ENCODE measurements at regions not wholly inside any gene's neighbourhood (a gene's known extent, or its start where the extent isn't known, plus 50 kb on each side); places are given as distances from the start of the nearest gene placed in this dataset.
"Not testable (repeated sequence)": the region's sequence is repeated elsewhere in the genome, so short reads cannot be mapped to it uniquely, and the experiment has no call there.

- Mint-ChIP-seq H3K4me3 (no peak overlapping the region), H3K4me1 (no peaks in the 10 kb centered on the region), H3K36me3 (no peaks in the 10 kb centered on the region), H3K9me3 (no peaks in the 10 kb centered on the region), H3K27me3 (peaks cover 3 to 5% of the 10 kb centered on the region in 2 donors), H3K27ac (no peak overlapping the region)
- intact Hi-C loops (cut with micrococcal nuclease), result no loop called here
- Histone ChIP-seq H3K4me1 (ENCODE audit: insufficient read depth, low read length) (no peaks in the 10 kb centered on the region), H3K9me3 (ENCODE audit: control insufficient read depth in 1 of 2, low read length in 2 of 2) (no peaks in the 10 kb centered on the region), H3K27ac (ENCODE audit: low read depth, low read length) (no peak overlapping the region), H3K4me3 (ENCODE audit: low read length in 2 of 2) (no peak overlapping the region), H3K27me3 (ENCODE audit: insufficient read depth, low read length) (no peaks in the 10 kb centered on the region), H3K36me3 (ENCODE audit: insufficient read depth, low read length) (no peaks in the 10 kb centered on the region)
- CTCF ChIA-PET (ENCODE audit: partially characterized antibody), result interaction anchor here (0.8 to 0.9 kb wide), 2 partner anchors 8 to 19 kb away, joined by 3 read pairs; no protein-coding TSS in a partner anchor
- POLR2A ChIA-PET (ENCODE audit: partially characterized antibody), result no interaction called here
- DNase-seq, result no peak
These were observed 100.1 kb upstream of the CCDC28A start for GRCh38 chr6:138673346-138674014.

GRCh38 chr6:138674444-138674843 is 99.1 kb upstream of the CCDC28A start:
- H3K4me1 ChIP-seq (ENCODE audit: insufficient read depth, low read length); H3K27me3 Mint-ChIP-seq; H3K9me3 Mint-ChIP-seq; H3K27me3 ChIP-seq (ENCODE audit: insufficient read depth, low read length); H3K4me3 Mint-ChIP-seq; H3K27ac ChIP-seq (ENCODE audit: low read depth, low read length); H3K27ac Mint-ChIP-seq; POLR2A ChIA-PET (ENCODE audit: partially characterized antibody); H3K9me3 ChIP-seq (ENCODE audit: control insufficient read depth in 1 of 2, low read length in 2 of 2); intact Hi-C loops (cut with micrococcal nuclease); H3K36me3 Mint-ChIP-seq; H3K36me3 ChIP-seq (ENCODE audit: insufficient read depth, low read length); H3K4me1 Mint-ChIP-seq; DNase-seq; H3K4me3 ChIP-seq (ENCODE audit: low read length in 2 of 2): not testable (repeated sequence)
- CTCF ChIA-PET (ENCODE audit: partially characterized antibody), result interaction anchor here (1.4 kb wide), 1 partner anchor 18 kb away, joined by 3 read pairs; no protein-coding TSS in a partner anchor

- ChIA-PET POLR2A (ENCODE audit: partially characterized antibody) (no interaction called here), CTCF (ENCODE audit: partially characterized antibody) (no interaction called here)
- Histone ChIP-seq H3K4me3 (ENCODE audit: low read length in 2 of 2) (no peak overlapping the region), H3K4me1 (ENCODE audit: insufficient read depth, low read length) (no peaks in the 10 kb centered on the region), H3K27me3 (ENCODE audit: insufficient read depth, low read length) (no peaks in the 10 kb centered on the region), H3K27ac (ENCODE audit: low read depth, low read length) (no peak overlapping the region), H3K36me3 (ENCODE audit: insufficient read depth, low read length) (no peaks in the 10 kb centered on the region), H3K9me3 (ENCODE audit: control insufficient read depth in 1 of 2, low read length in 2 of 2) (no peaks in the 10 kb centered on the region)
- intact Hi-C loops (cut with micrococcal nuclease), result no loop called here
- Mint-ChIP-seq H3K27me3 (peaks cover 0 to 3% of the 10 kb centered on the region in 2 donors), H3K4me1 (no peaks in the 10 kb centered on the region), H3K9me3 (no peaks in the 10 kb centered on the region), H3K36me3 (no peaks in the 10 kb centered on the region), H3K27ac (peak overlapping the region in 1 of 7 donors; percentile 65), H3K4me3 (no peak overlapping the region)
- DNase-seq, result no peak
These were observed 96.0 kb upstream of the CCDC28A start for GRCh38 chr6:138677538-138677937.

- POLR2A ChIA-PET (ENCODE audit: partially characterized antibody), result no interaction called here
- Mint-ChIP-seq H3K27ac (no peak overlapping the region), H3K4me1 (no peaks in the 10 kb centered on the region), H3K36me3 (no peaks in the 10 kb centered on the region), H3K4me3 (no peak overlapping the region), H3K9me3 (no peaks in the 10 kb centered on the region), H3K27me3 (peaks cover 0 to 3% of the 10 kb centered on the region in 2 donors)
- Histone ChIP-seq H3K36me3 (ENCODE audit: insufficient read depth, low read length) (no peaks in the 10 kb centered on the region), H3K4me1 (ENCODE audit: insufficient read depth, low read length) (no peaks in the 10 kb centered on the region), H3K9me3 (ENCODE audit: control insufficient read depth in 1 of 2, low read length in 2 of 2) (no peaks in the 10 kb centered on the region), H3K27me3 (ENCODE audit: insufficient read depth, low read length) (no peaks in the 10 kb centered on the region), H3K4me3 (ENCODE audit: low read length in 2 of 2) (no peak overlapping the region), H3K27ac (ENCODE audit: low read depth, low read length) (no peak overlapping the region)
- CTCF ChIA-PET (ENCODE audit: partially characterized antibody), result interaction anchor here (1.1 kb wide), 1 partner anchor 14 kb away, joined by 3 read pairs; no protein-coding TSS in a partner anchor
- intact Hi-C loops (cut with micrococcal nuclease), result no loop called here
- DNase-seq, result no peak
These were observed 95.4 kb upstream of the CCDC28A start for GRCh38 chr6:138678168-138678567.

- Histone ChIP-seq H3K27ac (ENCODE audit: low read depth, low read length) (no peak overlapping the region), H3K4me3 (ENCODE audit: low read length in 2 of 2) (no peak overlapping the region), H3K36me3 (ENCODE audit: insufficient read depth, low read length) (no peaks in the 10 kb centered on the region), H3K4me1 (ENCODE audit: insufficient read depth, low read length) (no peaks in the 10 kb centered on the region), H3K27me3 (ENCODE audit: insufficient read depth, low read length) (no peaks in the 10 kb centered on the region), H3K9me3 (ENCODE audit: control insufficient read depth in 1 of 2, low read length in 2 of 2) (no peaks in the 10 kb centered on the region)
- POLR2A ChIA-PET (ENCODE audit: partially characterized antibody), result no interaction called here
- no peak for DNase-seq
- intact Hi-C loops (cut with micrococcal nuclease), result no loop called here
- CTCF ChIA-PET (ENCODE audit: partially characterized antibody), result interaction anchor here (2.0 kb wide), 1 partner anchor 12 kb away, joined by 6 read pairs; no protein-coding TSS in a partner anchor
- Mint-ChIP-seq H3K27ac (no peak overlapping the region), H3K4me1 (no peaks in the 10 kb centered on the region), H3K9me3 (no peaks in the 10 kb centered on the region), H3K27me3 (peaks cover 0 to 3% of the 10 kb centered on the region in 2 donors), H3K4me3 (no peak overlapping the region), H3K36me3 (no peaks in the 10 kb centered on the region)
These were observed 93.5 kb upstream of the CCDC28A start for GRCh38 chr6:138680085-138680484.

- Mint-ChIP-seq H3K4me1 (no peaks in the 10 kb centered on the region), H3K27me3 (peaks cover 0 to 3% of the 10 kb centered on the region in 2 donors), H3K36me3 (no peaks in the 10 kb centered on the region), H3K27ac (no peak overlapping the region), H3K9me3 (no peaks in the 10 kb centered on the region), H3K4me3 (no peak overlapping the region)
- intact Hi-C loops (cut with micrococcal nuclease), result no loop called here
- H3K9me3 ChIP-seq (ENCODE audit: control insufficient read depth in 1 of 2, low read length in 2 of 2), result no peaks in the 10 kb centered on the region
- POLR2A ChIA-PET (ENCODE audit: partially characterized antibody), result no interaction called here
- no peak overlapping the region for H3K4me3 ChIP-seq (ENCODE audit: low read length in 2 of 2)
- CTCF ChIA-PET (ENCODE audit: partially characterized antibody), result interaction anchor here (1.2 to 2.0 kb wide), 2 partner anchors 9 to 11 kb away, joined by 3 to 6 read pairs; no protein-coding TSS in a partner anchor
- no peak for DNase-seq
- H3K36me3 ChIP-seq (ENCODE audit: insufficient read depth, low read length), result no peaks in the 10 kb centered on the region
- H3K27me3 ChIP-seq (ENCODE audit: insufficient read depth, low read length), result no peaks in the 10 kb centered on the region
- H3K4me1 ChIP-seq (ENCODE audit: insufficient read depth, low read length), result no peaks in the 10 kb centered on the region
- H3K27ac ChIP-seq (ENCODE audit: low read depth, low read length), result no peak overlapping the region
These were observed 91.9 kb upstream of the CCDC28A start for GRCh38 chr6:138681627-138682026.

GRCh38 chr6:138682704-138683527 is 90.7 kb upstream of the CCDC28A start:
- no peak for DNase-seq
- no peak overlapping the region for H3K27ac Mint-ChIP-seq
- H3K36me3 Mint-ChIP-seq, result no peaks in the 10 kb centered on the region
- H3K9me3 ChIP-seq (ENCODE audit: control insufficient read depth in 1 of 2, low read length in 2 of 2), result no peaks in the 10 kb centered on the region
- no peak overlapping the region for H3K4me3 ChIP-seq (ENCODE audit: low read length in 2 of 2)
- no peaks in the 10 kb centered on the region for H3K36me3 ChIP-seq (ENCODE audit: insufficient read depth, low read length)
- POLR2A ChIA-PET (ENCODE audit: partially characterized antibody), result no interaction called here
- H3K27me3 Mint-ChIP-seq, result peaks cover 0 to 3% of the 10 kb centered on the region in 2 donors
- H3K27me3 ChIP-seq (ENCODE audit: insufficient read depth, low read length), result no peaks in the 10 kb centered on the region
- H3K4me1 Mint-ChIP-seq, result no peaks in the 10 kb centered on the region
- intact Hi-C loops (cut with micrococcal nuclease), result no loop called here
- H3K27ac ChIP-seq (ENCODE audit: low read depth, low read length), result no peak overlapping the region
- no peak overlapping the region for H3K4me3 Mint-ChIP-seq
- H3K4me1 ChIP-seq (ENCODE audit: insufficient read depth, low read length), result no peaks in the 10 kb centered on the region
- CTCF ChIA-PET (ENCODE audit: partially characterized antibody), result interaction anchor here (0.8 to 1.8 kb wide), 2 partner anchors 9 to 677 kb away, joined by 3 to 6 read pairs; no protein-coding TSS in a partner anchor
- no peaks in the 10 kb centered on the region for H3K9me3 Mint-ChIP-seq
